Mesodermal cell (in vitro differentiated cells): ENCODE measurements at regions not wholly inside any gene's neighbourhood (a gene's known extent, or its start where the extent isn't known, plus 50 kb on each side); places are given as distances from the start of the nearest gene placed in this dataset.
A peak's percentile ranks its signal among the peaks of the same experiment; 100 is the strongest.
"Not testable (repeated sequence)": the region's sequence is repeated elsewhere in the genome, so short reads cannot be mapped to it uniquely, and the experiment has no call there.

Source experiments
- H3K27ac ChIP-seq: 2 replicates; pipeline ENCODE4 v1.7.0; 2013; ENCODE audit warnings: mild to moderate bottlenecking, low read depth, low read length, moderate library complexity; ENCODE audit not compliant: severe bottlenecking
- H3K36me3 ChIP-seq: 2 replicates; pipeline ENCODE4 v1.7.1; 2013; ENCODE audit warnings: mild to moderate bottlenecking, low read length, moderate library complexity; ENCODE audit not compliant: control insufficient read depth, insufficient read depth
- H3K4me1 ChIP-seq: one replicate; pipeline ENCODE4 v1.7.1; 2013; ENCODE audit warnings: mild to moderate bottlenecking, low read length; ENCODE audit not compliant: insufficient read depth, control insufficient read depth, poor library complexity, severe bottlenecking
- H3K4me3 ChIP-seq: 2 replicates; pipeline ENCODE4 v1.7.0; 2013; ENCODE audit warnings: low read length, control low read depth, mild to moderate bottlenecking; ENCODE audit not compliant: insufficient read depth, poor library complexity, severe bottlenecking; ENCODE audit errors: extremely low read depth
- H3K9me3 ChIP-seq: 2 replicates; pipeline ENCODE4 v1.7.1; 2013; ENCODE audit warnings: mild to moderate bottlenecking, low read length, moderate library complexity; ENCODE audit not compliant: control insufficient read depth
- WGBS, 2 experiments: methylation state at CpG; one replicate each; pipeline ENCODE4 v1.1.5; 2013; ENCODE audit warnings: missing lambda C conversion rate in 2 of 2; ENCODE audit not compliant: insufficient coverage in 2 of 2; 5-methylcytosine and 5-hydroxymethylcytosine counted together

GRCh38 chr6:18613319-18613925 is 226.3 kb downstream of the RNF144B start:
- Histone ChIP-seq H3K27ac (no peak overlapping the region), H3K4me1 (no peaks in the 10 kb centered on the region), H3K4me3 (no peak overlapping the region), H3K36me3 (no peaks in the 10 kb centered on the region), H3K9me3 (no peaks in the 10 kb centered on the region)
- WGBS, 2 experiments, result no CpG with 5 or more reads among the region's 4 CpGs

GRCh38 chr6:18629571-18629970 is 242.4 kb downstream of the RNF144B start:
- WGBS, 2 experiments, result no CpG with 5 or more reads among the region's 3 CpGs
- H3K4me1 ChIP-seq, result no peaks in the 10 kb centered on the region
- no peaks in the 10 kb centered on the region for H3K9me3 ChIP-seq
- no peaks in the 10 kb centered on the region for H3K36me3 ChIP-seq
- H3K27ac ChIP-seq, result no peak overlapping the region
- no peak overlapping the region for H3K4me3 ChIP-seq

- no peak overlapping the region for H3K4me3 ChIP-seq
- no peaks in the 10 kb centered on the region for H3K9me3 ChIP-seq
- H3K36me3 ChIP-seq, result no peaks in the 10 kb centered on the region
- peak overlapping the region; percentile 48 for H3K27ac ChIP-seq
- WGBS, 2 experiments, result 62 to 92% methylated on average over 2 of the region's 4 CpGs
- no peaks in the 10 kb centered on the region for H3K4me1 ChIP-seq
These were observed 245.7 kb downstream of the RNF144B start for GRCh38 chr6:18632670-18633410.

- 96 to 100% methylated on average over 5 to 6 of the region's 6 CpGs for WGBS, 2 experiments
- Histone ChIP-seq H3K36me3 (no peaks in the 10 kb centered on the region), H3K9me3 (no peaks in the 10 kb centered on the region), H3K27ac (no peak overlapping the region), H3K4me3 (no peak overlapping the region), H3K4me1 (no peaks in the 10 kb centered on the region)
These were observed 247.8 kb downstream of the RNF144B start for GRCh38 chr6:18634912-18635311.

GRCh38 chr6:18640134-18640533 is 253.0 kb downstream of the RNF144B start:
- Histone ChIP-seq H3K4me3 (no peak overlapping the region), H3K27ac (no peak overlapping the region), H3K9me3 (no peaks in the 10 kb centered on the region), H3K4me1 (no peaks in the 10 kb centered on the region), H3K36me3 (no peaks in the 10 kb centered on the region)

GRCh38 chr6:18640754-18641153 is 253.6 kb downstream of the RNF144B start:
- Histone ChIP-seq H3K9me3 (no peaks in the 10 kb centered on the region), H3K4me1 (no peaks in the 10 kb centered on the region), H3K4me3 (no peak overlapping the region), H3K27ac (no peak overlapping the region), H3K36me3 (no peaks in the 10 kb centered on the region)
- WGBS, 2 experiments, result no CpG with 5 or more reads among the region's 1 CpG

- Histone ChIP-seq H3K4me1 (no peaks in the 10 kb centered on the region), H3K36me3 (no peaks in the 10 kb centered on the region), H3K4me3 (no peak overlapping the region), H3K9me3 (no peaks in the 10 kb centered on the region), H3K27ac (no peak overlapping the region)
These were observed 267.7 kb downstream of the RNF144B start for GRCh38 chr6:18654821-18655220.

GRCh38 chr6:18656506-18656905 is 269.4 kb downstream of the RNF144B start:
- H3K4me3 ChIP-seq, result no peak overlapping the region
- H3K27ac ChIP-seq, result no peak overlapping the region
- no peaks in the 10 kb centered on the region for H3K9me3 ChIP-seq
- no peaks in the 10 kb centered on the region for H3K36me3 ChIP-seq
- no peaks in the 10 kb centered on the region for H3K4me1 ChIP-seq
- 84 to 89% methylated on average over 3 to 5 of the region's 5 CpGs for WGBS, 2 experiments

GRCh38 chr6:18659994-18660393 is 272.8 kb downstream of the RNF144B start:
- not testable (repeated sequence) for H3K36me3 ChIP-seq, H3K27ac ChIP-seq, H3K9me3 ChIP-seq, H3K4me1 ChIP-seq, H3K4me3 ChIP-seq
- WGBS, 2 experiments, result 85 to 89% methylated on average over 5 of the region's 5 CpGs

- no peaks in the 10 kb centered on the region for H3K4me1 ChIP-seq
- H3K27ac ChIP-seq, result no peak overlapping the region
- no CpG with 5 or more reads among the region's 1 CpG for WGBS, 2 experiments
- H3K9me3 ChIP-seq, result no peaks in the 10 kb centered on the region
- H3K36me3 ChIP-seq, result no peaks in the 10 kb centered on the region
- H3K4me3 ChIP-seq, result no peak overlapping the region
These were observed 275.9 kb downstream of the RNF144B start for GRCh38 chr6:18663011-18663410.

- Histone ChIP-seq H3K4me1 (no peaks in the 10 kb centered on the region), H3K36me3 (no peaks in the 10 kb centered on the region), H3K4me3 (no peak overlapping the region), H3K27ac (no peak overlapping the region), H3K9me3 (no peaks in the 10 kb centered on the region)
- 70 to 74% methylated on average over 5 of the region's 5 CpGs for WGBS, 2 experiments
These were observed 277.3 kb downstream of the RNF144B start for GRCh38 chr6:18664401-18664800.
